ENCODE measurements at regions not wholly inside any gene's neighbourhood (a gene's known extent, or its start where the extent isn't known, plus 50 kb on each side); places are given as distances from the start of the nearest gene placed in this dataset.

GRCh38 chr5:136720674-136721073 lies 355.3 kb upstream of the TRPC7 start:
- TF ChIP-seq ZSCAN29 (IDR thresholded peaks at IDR 0.05) (no peak), CTCF (IDR thresholded peaks at IDR 0.05 in 2 of 3, conservative IDR thresholded peaks at IDR 0.05 in 1 of 3; ENCODE audit: control insufficient read depth in 2 of 3, extremely low read depth in 1 of 3, insufficient read depth in 1 of 3, low read depth in 3 of 3, low read length in 3 of 3) (no peak), SRF (IDR thresholded peaks at IDR 0.05; ENCODE audit: low read depth in 2 of 2, low read length in 2 of 2) (no peak), POLR2AphosphoS5 (IDR thresholded peaks at IDR 0.05; ENCODE audit: low read length) (no peak), MAX (IDR thresholded peaks at IDR 0.05; ENCODE audit: low read depth, low read length) (no peak), TAF1 (IDR thresholded peaks at IDR 0.05; ENCODE audit: borderline replicate concordance, low read depth, low read length) (no peak), POLR2A (IDR thresholded peaks at IDR 0.05; ENCODE audit: low read depth, low read length) (no peak), ZNF274 (IDR thresholded peaks at IDR 0.05; ENCODE audit: insufficient read depth, insufficient read length) (no peak), EZH2 (IDR thresholded peaks at IDR 0.05; ENCODE audit: borderline replicate concordance, control insufficient read depth, low read depth, low read length) (no peak), NRF1 (conservative IDR thresholded peaks at IDR 0.05; ENCODE audit: low read depth, low read length) (no peak), RAD21 (IDR thresholded peaks at IDR 0.05; ENCODE audit: insufficient read depth, low read depth, low read length) (no peak), BRCA1 (IDR thresholded peaks at IDR 0.05; ENCODE audit: low read depth, low read length) (no peak), FOS (IDR thresholded peaks at IDR 0.05; ENCODE audit: borderline replicate concordance, extremely low read depth, insufficient read length) (no peak)

Measured in GM12878 (cell line).